H1 (cell line): ENCODE measurements at regions not wholly inside any gene's neighbourhood (a gene's known extent, or its start where the extent isn't known, plus 50 kb on each side); places are given as distances from the start of the nearest gene placed in this dataset.

ENCODE experiments used
- ATF3 ChIP-seq: IDR thresholded peaks from 2 replicates; pipeline ENCODE4 v1.6.1; 2011; ENCODE audit warnings: low read depth, mild to moderate bottlenecking, low read length; ENCODE audit not compliant: insufficient read depth
- CHD1 ChIP-seq: IDR thresholded peaks from 2 replicates; pipeline ENCODE4 v1.6.1; 2012; ENCODE audit warnings: low read depth, low read length, improper control_type of control experiment
- CHD7 ChIP-seq: fragments of 300-600 bp; sonication (generic); IDR thresholded peaks from 2 replicates; pipeline ENCODE4 v1.7.1; 2012; ENCODE audit warnings: low read length, moderate library complexity, mild to moderate bottlenecking, inconsistent platforms; ENCODE audit not compliant: insufficient replicate concordance
- GABPA ChIP-seq: IDR thresholded peaks from 2 replicates; pipeline ENCODE4 v1.6.1; 2011; ENCODE audit warnings: mild to moderate bottlenecking, low read length, moderate library complexity, borderline replicate concordance; ENCODE audit not compliant: insufficient read depth
- JUND ChIP-seq: IDR thresholded peaks from 2 replicates; pipeline ENCODE4 v1.6.1; 2011; ENCODE audit warnings: mild to moderate bottlenecking, improper control_type of control experiment, low read length
- KDM1A ChIP-seq: fragments of 200-600, 300-600 bp; sonication (generic); IDR thresholded peaks from 2 replicates; pipeline ENCODE4 v1.7.1; 2016; ENCODE audit warnings: mild to moderate bottlenecking, low read length, borderline replicate concordance
- MAX ChIP-seq: IDR thresholded peaks from 2 replicates; pipeline ENCODE4 v1.6.1; 2012; ENCODE audit warnings: inconsistent platforms
- POLR2AphosphoS5 ChIP-seq: IDR thresholded peaks from 2 replicates; pipeline ENCODE4 v1.6.1; 2011; ENCODE audit warnings: low read depth, low read length
- SP4 ChIP-seq: IDR thresholded peaks from 2 replicates; pipeline ENCODE4 v1.6.1; 2012; ENCODE audit warnings: low read length, inconsistent platforms
- TCF12 ChIP-seq: IDR thresholded peaks from 2 replicates; pipeline ENCODE4 v1.6.1; 2011; ENCODE audit warnings: low read depth, mild to moderate bottlenecking, low read length
- USF2 ChIP-seq: IDR thresholded peaks from 2 replicates; pipeline ENCODE4 v1.6.1; 2011; ENCODE audit warnings: low read length, improper control_type of control experiment

- TF ChIP-seq CHD7: no peak
- TF ChIP-seq MAX: no peak
- no peak for TF ChIP-seq CHD1
- TF ChIP-seq POLR2AphosphoS5: no peak
- TF ChIP-seq KDM1A: no peak
- no peak for TF ChIP-seq USF2
- TF ChIP-seq GABPA: no peak
- TF ChIP-seq SP4: no peak
- TF ChIP-seq ATF3: no peak
- TF ChIP-seq TCF12: no peak
- TF ChIP-seq JUND: no peak
Measured at GRCh38 chr16:9328411-9328810, 237.0 kb downstream of the HAPSTR1 start (continued).
